Common myeloid progenitor, CD34-positive (primary cell): ENCODE measurements at regions not wholly inside any gene's neighbourhood (a gene's known extent, or its start where the extent isn't known, plus 50 kb on each side); places are given as distances from the start of the nearest gene placed in this dataset.
"Not testable (repeated sequence)": the region's sequence is repeated elsewhere in the genome, so short reads cannot be mapped to it uniquely, and the experiment has no call there.

Experiments
- CTCF ChIA-PET: fragments of 350-600 bp; sonication (Branson Sonifier 250); formaldehyde crosslinking; loops from one replicate; lab custom pipeline; 2021; ENCODE audit warnings: antibody characterized with exemption; lab: Charles Lee
- POLR2A ChIA-PET: fragments of 350-600 bp; sonication (Branson Sonifier 250); formaldehyde crosslinking; loops from one replicate; lab custom pipeline; 2021; ENCODE audit warnings: antibody characterized with exemption; lab: Charles Lee
- DNase-seq, 3 donors: peaks; one replicate each; pipeline versions ENCODE4 v3.0.0 to v3.0.0-alpha.2; 2013
- H3K27ac ChIP-seq, 2 experiments: 1 replicate in 1 of 2; 2 replicates in 1 of 2; pipeline ENCODE4 v1.7.0; 2013; ENCODE audit warnings: inconsistent platforms in 2 of 2, low read length in 2 of 2, mild to moderate bottlenecking in 2 of 2, low read depth in 1 of 2, moderate library complexity in 1 of 2; ENCODE audit not compliant: severe bottlenecking in 2 of 2, insufficient read depth in 1 of 2, poor library complexity in 1 of 2
- H3K27me3 ChIP-seq, 5 experiments: replicated peaks in 2 of 5; 1 replicate in 3 of 5; 2 replicates in 2 of 5; pipeline versions ENCODE4 v1.6.1 to v1.7.0; 2013; ENCODE audit warnings: low read length in 4 of 5, mild to moderate bottlenecking in 2 of 5, moderate library complexity in 2 of 5, inconsistent platforms in 1 of 5; ENCODE audit not compliant: insufficient read depth in 5 of 5, control insufficient read depth in 4 of 5
- H3K36me3 ChIP-seq, 4 experiments: 1 replicate in 2 of 4; 2 replicates in 2 of 4; pipeline versions ENCODE4 v1.6.1 to v1.7.0; 2013; ENCODE audit warnings: low read length in 3 of 4, control low read depth in 1 of 4, mild to moderate bottlenecking in 1 of 4; ENCODE audit not compliant: control insufficient read depth in 4 of 4, insufficient read depth in 4 of 4
- H3K4me1 ChIP-seq, 4 experiments: 1 replicate in 3 of 4; 2 replicates in 1 of 4; pipeline versions ENCODE4 v1.6.1 to v1.7.1; 2013; ENCODE audit warnings: low read length in 3 of 4, mild to moderate bottlenecking in 3 of 4, control low read depth in 1 of 4, inconsistent platforms in 1 of 4, moderate library complexity in 1 of 4; ENCODE audit not compliant: control insufficient read depth in 4 of 4, insufficient read depth in 4 of 4; ENCODE audit errors: control extremely low read depth in 1 of 4
- H3K4me3 ChIP-seq, 7 experiments: 1 replicate in 4 of 7; 2 replicates in 3 of 7; pipeline versions ENCODE4 v1.5.1 to v1.7.0; 2013; ENCODE audit warnings: mild to moderate bottlenecking in 7 of 7, low read length in 6 of 7, moderate library complexity in 6 of 7, inconsistent platforms in 2 of 7, low read depth in 2 of 7, control low read depth in 1 of 7; ENCODE audit not compliant: insufficient read depth in 4 of 7, control insufficient read depth in 1 of 7; ENCODE audit errors: extremely low read depth in 1 of 7
- H3K9me3 ChIP-seq, 5 experiments: 1 replicate in 4 of 5; 2 replicates in 1 of 5; pipeline versions ENCODE4 v1.6.1 to v1.7.1; 2013; ENCODE audit warnings: low read length in 4 of 5, mild to moderate bottlenecking in 2 of 5, inconsistent platforms in 1 of 5, low read depth in 1 of 5, moderate library complexity in 1 of 5; ENCODE audit not compliant: control insufficient read depth in 4 of 5, insufficient read depth in 2 of 5; ENCODE audit errors: control extremely low read depth in 1 of 5
- WGBS: methylation state at CpG from one replicate; pipeline ENCODE4 v1.1.5; 2013; ENCODE audit not compliant: insufficient coverage; 5-methylcytosine and 5-hydroxymethylcytosine counted together

DNA sequence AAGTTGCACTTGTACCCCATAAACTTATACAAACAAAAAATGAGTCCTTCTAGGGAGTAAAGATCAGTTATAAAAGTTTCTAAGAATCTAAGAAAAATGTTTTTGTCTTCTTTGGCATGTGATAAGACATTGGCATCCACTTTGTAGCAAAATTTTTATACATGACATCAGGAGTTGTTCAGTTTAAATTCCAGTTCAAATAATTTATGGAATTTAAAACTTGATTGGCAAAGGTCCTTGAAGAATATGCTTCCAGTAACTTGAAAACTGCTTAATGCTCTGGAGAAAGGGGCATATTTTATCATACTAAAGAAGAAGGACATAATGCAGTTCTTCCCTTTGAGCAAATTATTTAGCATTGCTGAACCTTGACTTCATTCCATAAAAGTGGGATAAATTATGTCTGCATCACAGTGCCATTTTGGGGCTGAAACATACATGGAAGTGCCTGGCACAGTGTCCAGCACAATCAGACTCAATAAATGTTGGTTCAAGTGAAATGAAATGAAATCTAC is 163.3 kb upstream of the IL15 start:
- no peak overlapping the region for H3K4me3 ChIP-seq
- ChIA-PET CTCF (no interaction called here), POLR2A (no interaction called here)
- H3K27ac ChIP-seq: no peak overlapping the region
- no peaks in the 10 kb centered on the region for H3K9me3 ChIP-seq
- no peaks in the 10 kb centered on the region for H3K4me1 ChIP-seq
- H3K36me3 ChIP-seq: no peaks in the 10 kb centered on the region
- DNase-seq: no peak
- H3K27me3 ChIP-seq: no peaks in the 10 kb centered on the region

DNA sequence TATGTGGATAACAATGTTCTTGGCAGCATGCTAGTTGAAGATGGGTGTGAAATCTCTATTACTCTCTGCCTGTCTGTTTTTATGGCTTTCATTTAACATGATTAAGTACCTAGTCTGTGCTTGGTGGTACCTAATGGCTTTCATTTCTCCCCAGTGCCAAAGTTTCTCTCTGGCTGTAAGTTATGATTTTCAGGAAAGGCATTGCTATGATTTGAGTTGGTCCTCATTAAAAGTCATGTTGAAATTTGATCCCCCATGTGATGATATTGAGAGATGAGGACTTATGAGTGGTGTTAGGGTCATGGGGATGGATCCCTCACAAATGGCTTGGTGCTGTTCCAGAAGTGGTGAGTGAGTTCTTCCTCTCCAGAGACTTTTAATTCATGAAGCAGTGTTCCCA is 162.4 kb upstream of the IL15 start:
- Histone ChIP-seq H3K4me3 (no peak overlapping the region), H3K27ac (no peak overlapping the region), H3K9me3 (no peaks in the 10 kb centered on the region), H3K36me3 (no peaks in the 10 kb centered on the region), H3K4me1 (no peaks in the 10 kb centered on the region), H3K27me3 (no peaks in the 10 kb centered on the region)
- no peak for DNase-seq
- ChIA-PET CTCF (no interaction called here), POLR2A (no interaction called here)

DNA sequence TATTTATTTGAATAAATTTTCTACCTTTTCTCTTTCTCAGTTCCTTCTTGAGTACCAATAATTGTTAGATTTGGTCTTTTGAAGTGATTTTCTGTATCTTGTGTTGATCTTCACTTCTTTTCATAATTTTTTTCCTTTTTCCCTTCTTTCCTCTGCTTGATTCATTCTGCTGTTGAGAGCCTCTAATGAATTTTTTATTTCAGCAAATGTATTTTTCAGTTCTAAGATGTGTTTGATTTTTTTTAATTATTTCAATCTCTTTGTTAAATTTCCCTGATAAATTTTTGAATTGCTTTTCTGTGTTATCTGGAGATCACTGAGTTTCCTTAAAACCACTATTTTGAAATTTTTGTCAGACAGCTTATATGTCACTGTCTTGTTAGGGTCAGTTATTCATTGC is 155.4 kb upstream of the IL15 start:
- no peaks in the 10 kb centered on the region for H3K36me3 ChIP-seq
- POLR2A ChIA-PET: no interaction called here
- no peaks in the 10 kb centered on the region for H3K27me3 ChIP-seq
- CTCF ChIA-PET: no interaction called here
- DNase-seq: peak in 1 of 3 donors; percentile 4
- no peaks in the 10 kb centered on the region for H3K4me1 ChIP-seq
- no peak overlapping the region for H3K4me3 ChIP-seq
- H3K9me3 ChIP-seq: peaks cover 2 to 18% (median 5%) of the 10 kb centered on the region in 5 experiments
- H3K27ac ChIP-seq: no peak overlapping the region

DNA sequence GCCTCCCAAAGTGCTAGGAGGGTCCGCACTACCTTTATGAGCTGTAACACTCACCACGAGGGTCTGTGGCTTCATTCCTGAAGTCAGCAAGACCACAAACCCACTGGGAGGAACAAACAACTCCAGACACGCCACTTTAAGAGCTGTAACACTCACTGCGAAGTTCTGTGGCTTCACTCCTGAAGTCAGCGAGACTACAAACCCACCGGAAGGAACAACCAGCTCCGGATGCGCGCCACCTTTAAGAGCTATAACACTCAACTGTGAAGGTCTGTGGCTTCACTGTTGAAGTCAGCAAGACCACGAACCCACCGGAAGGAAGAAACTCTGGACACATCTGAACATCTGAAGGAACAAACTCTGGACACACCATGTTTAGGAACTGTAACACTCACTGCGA is 152.1 kb upstream of the IL15 start:
- H3K9me3 ChIP-seq: peaks cover 2 to 21% (median 6%) of the 10 kb centered on the region in 5 experiments
- WGBS: 94% methylated on average over 10 of the region's 12 CpGs
- CTCF ChIA-PET, DNase-seq, H3K27me3 ChIP-seq, H3K36me3 ChIP-seq, H3K27ac ChIP-seq, H3K4me1 ChIP-seq, H3K4me3 ChIP-seq, POLR2A ChIA-PET: not testable (repeated sequence)

DNA sequence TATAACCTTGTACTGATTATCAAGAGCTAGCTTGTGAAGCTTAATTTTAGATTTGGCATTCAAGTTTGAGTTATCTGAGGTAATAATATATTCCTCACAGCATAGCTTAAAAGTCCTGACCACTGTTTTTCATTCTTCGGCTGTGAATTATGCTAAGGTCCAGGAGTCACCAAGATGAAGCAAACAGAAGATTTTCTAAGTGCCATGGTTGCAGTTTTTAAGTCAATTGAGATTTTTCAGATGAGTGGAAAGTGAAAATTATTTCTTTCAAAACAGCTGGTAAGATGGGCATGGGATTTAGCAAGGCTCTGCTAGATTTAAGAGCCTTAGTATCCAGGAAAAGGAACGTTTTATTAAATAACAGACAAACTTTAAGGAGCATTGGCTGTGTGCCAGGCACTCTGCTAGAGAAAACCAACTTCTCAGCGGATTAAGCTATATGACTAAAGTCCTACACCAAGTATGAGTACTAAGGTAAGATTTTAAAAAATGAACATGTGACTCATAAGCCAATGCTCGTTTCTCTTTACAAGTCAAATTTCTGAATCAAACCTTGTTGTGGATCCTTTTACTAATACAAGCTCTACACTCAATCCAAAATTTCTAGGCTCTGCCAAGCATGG is 149.9 kb upstream of the IL15 start:
- POLR2A ChIA-PET: no interaction called here
- Histone ChIP-seq H3K27ac (no peak overlapping the region), H3K36me3 (no peaks in the 10 kb centered on the region), H3K9me3 (peaks cover 0 to 14% (median 5%) of the 10 kb centered on the region in 5 experiments), H3K4me3 (no peak overlapping the region), H3K27me3 (no peaks in the 10 kb centered on the region), H3K4me1 (no peaks in the 10 kb centered on the region)
- no peak for DNase-seq
- CTCF ChIA-PET: no interaction called here
- WGBS: 92% methylated on average over 2 of the region's 4 CpGs

DNA sequence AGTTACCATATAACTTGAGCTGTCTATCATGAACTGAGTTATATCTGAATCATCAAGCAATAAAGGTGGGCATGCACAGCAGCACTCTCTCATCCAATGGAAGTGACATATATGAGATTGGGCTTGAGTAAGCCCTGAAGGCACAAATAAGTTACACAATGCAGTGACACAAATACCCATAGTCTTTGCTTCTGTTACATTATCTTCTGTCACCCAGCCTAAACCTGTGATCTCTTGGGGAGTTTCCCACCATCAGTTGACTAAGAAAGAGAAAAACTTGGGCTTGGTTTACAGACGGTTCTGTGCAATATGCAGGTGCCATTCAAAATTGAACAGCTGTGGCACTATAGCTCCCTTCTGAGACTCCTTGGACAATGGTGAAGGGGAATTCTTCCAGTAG is 138.8 kb upstream of the IL15 start:
- Histone ChIP-seq H3K4me3 (no peak overlapping the region), H3K36me3 (no peaks in the 10 kb centered on the region), H3K27ac (no peak overlapping the region), H3K4me1 (no peaks in the 10 kb centered on the region), H3K9me3 (peaks cover 0 to 3% (median 0%) of the 10 kb centered on the region in 5 experiments), H3K27me3 (no peaks in the 10 kb centered on the region)
- no peak for DNase-seq
- 100% methylated on average over 1 of the region's 1 CpG for WGBS
- POLR2A ChIA-PET: no interaction called here
- CTCF ChIA-PET: no interaction called here

DNA sequence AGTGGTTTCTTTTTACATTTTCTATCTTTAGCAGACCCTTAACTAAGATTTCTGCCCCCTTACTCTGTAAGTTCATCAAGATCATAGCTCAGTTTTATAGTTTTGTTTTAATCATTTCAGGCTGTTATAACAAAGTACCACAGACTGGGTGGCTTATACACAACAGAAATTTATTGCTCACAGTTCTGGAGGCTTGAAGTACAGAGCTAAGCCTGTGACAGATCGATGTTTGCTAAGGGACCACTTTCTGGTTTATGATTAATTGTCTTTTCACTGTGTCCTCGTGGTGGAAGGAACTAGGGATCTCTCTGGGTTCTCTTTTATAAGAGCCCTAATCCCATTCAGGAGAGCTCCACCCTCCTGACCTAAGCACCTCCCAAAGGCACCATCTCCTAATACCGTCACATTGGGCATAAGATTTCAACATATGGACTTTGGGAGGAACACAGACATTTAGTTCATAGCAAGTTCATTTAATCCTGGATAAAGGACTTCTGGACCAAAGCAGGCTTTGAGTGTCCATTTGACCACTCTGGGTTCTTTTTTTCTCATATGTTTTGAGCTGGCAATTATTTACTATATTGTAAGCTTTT is 137.0 kb upstream of the IL15 start:
- Histone ChIP-seq H3K27ac (no peak overlapping the region), H3K27me3 (no peaks in the 10 kb centered on the region), H3K4me3 (no peak overlapping the region), H3K9me3 (peaks cover 0 to 3% (median 0%) of the 10 kb centered on the region in 5 experiments), H3K36me3 (no peaks in the 10 kb centered on the region), H3K4me1 (no peaks in the 10 kb centered on the region)
- 93% methylated on average over 2 of the region's 3 CpGs for WGBS
- CTCF ChIA-PET: no interaction called here
- no peak for DNase-seq
- POLR2A ChIA-PET: no interaction called here
